Astrocyte (in vitro differentiated cells and primary cell): ENCODE measurements at regions not wholly inside any gene's neighbourhood (a gene's known extent, or its start where the extent isn't known, plus 50 kb on each side); places are given as distances from the start of the nearest gene placed in this dataset.
A peak's percentile ranks its signal among the peaks of the same experiment; 100 is the strongest.

Source experiments
- DNase-seq: peaks from one replicate; pipeline ENCODE4 v3.0.0-alpha.2; 2010; ENCODE audit warnings: low read depth
- FAIRE-seq: peaks from 2 replicates; lab custom pipeline; 2011; peaks lifted over from hg19 to GRCh38; lab: Jason Lieb, UNC
- H2AFZ ChIP-seq: 2 replicates; pipeline ENCODE4 v1.6.0; 2012; ENCODE audit warnings: low read depth, low read length, inconsistent platforms
- H3K27ac ChIP-seq: 2 replicates; pipeline ENCODE4 v1.5.1; 2011; ENCODE audit warnings: low read depth, low read length, inconsistent platforms
- H3K27me3 ChIP-seq: 2 replicates; pipeline ENCODE4 v1.6.0; 2011; ENCODE audit warnings: low read length, inconsistent platforms; ENCODE audit not compliant: insufficient read depth
- H3K36me3 ChIP-seq: 2 replicates; pipeline ENCODE4 v1.5.1; 2011; ENCODE audit warnings: low read length, inconsistent platforms; ENCODE audit not compliant: insufficient read depth
- H3K4me1 ChIP-seq: 2 replicates; pipeline ENCODE4 v1.5.1; 2011; ENCODE audit warnings: low read length, inconsistent platforms; ENCODE audit not compliant: insufficient read depth
- H3K4me2 ChIP-seq: 2 replicates; pipeline ENCODE4 v1.6.0; 2012; ENCODE audit warnings: low read length, inconsistent platforms
- H3K4me3 ChIP-seq: 2 replicates; pipeline ENCODE4 v1.5.1; 2011; ENCODE audit warnings: low read depth, mild to moderate bottlenecking, low read length, inconsistent platforms; ENCODE audit not compliant: insufficient read depth
- H3K79me2 ChIP-seq: 2 replicates; pipeline ENCODE4 v1.6.0; 2012; ENCODE audit warnings: mild to moderate bottlenecking, low read length, inconsistent platforms; ENCODE audit not compliant: insufficient read depth
- H3K9ac ChIP-seq: 2 replicates; pipeline ENCODE4 v1.6.0; 2012; ENCODE audit warnings: mild to moderate bottlenecking, low read length, inconsistent platforms
- H3K9me3 ChIP-seq: 2 replicates; pipeline ENCODE4 v1.5.1; 2012; ENCODE audit warnings: low read depth, mild to moderate bottlenecking, low read length, inconsistent platforms; ENCODE audit not compliant: insufficient read depth
- H4K20me1 ChIP-seq: 2 replicates; pipeline ENCODE4 v1.6.0; 2012; ENCODE audit warnings: low read length, inconsistent platforms; ENCODE audit not compliant: insufficient read depth
- H3K27ac Mint-ChIP-seq: one replicate; pipeline ENCODE4 v1.8.0; 2021; ENCODE audit warnings: mild to moderate bottlenecking, mixed read lengths; ENCODE audit not compliant: unreplicated experiment
- H3K27me3 Mint-ChIP-seq: one replicate; pipeline ENCODE4 v1.8.0; 2021; ENCODE audit warnings: low read depth, mixed read lengths; ENCODE audit not compliant: unreplicated experiment
- H3K36me3 Mint-ChIP-seq: one replicate; pipeline ENCODE4 v1.8.0; 2021; ENCODE audit warnings: low read depth, mixed read lengths; ENCODE audit not compliant: unreplicated experiment
- H3K4me1 Mint-ChIP-seq: one replicate; pipeline ENCODE4 v1.8.0; 2021; ENCODE audit warnings: low read depth, mixed read lengths; ENCODE audit not compliant: unreplicated experiment
- H3K4me3 Mint-ChIP-seq: one replicate; pipeline ENCODE4 v1.8.0; 2021; ENCODE audit warnings: mild to moderate bottlenecking, moderate library complexity, mixed read lengths; ENCODE audit not compliant: unreplicated experiment
- H3K9me3 Mint-ChIP-seq: one replicate; pipeline ENCODE4 v1.8.0; 2021; ENCODE audit warnings: mild to moderate bottlenecking, mixed read lengths; ENCODE audit not compliant: unreplicated experiment
- CTCF ChIP-seq: IDR thresholded peaks from 2 replicates; pipeline ENCODE4 v1.5.1; 2011; ENCODE audit warnings: low read depth, mild to moderate bottlenecking, inconsistent platforms, low read length, moderate library complexity; ENCODE audit not compliant: insufficient read depth
- EZH2 ChIP-seq: IDR thresholded peaks from 2 replicates; pipeline ENCODE4 v1.6.1; 2012; ENCODE audit warnings: mild to moderate bottlenecking, low read length, inconsistent platforms; ENCODE audit not compliant: insufficient read depth

- H4K20me1 ChIP-seq = no peaks in the 10 kb centered on the region
- no peaks in the 10 kb centered on the region for H3K79me2 ChIP-seq
- H3K27ac ChIP-seq = no peak overlapping the region
- peak overlapping the region; percentile 29 for H3K27ac Mint-ChIP-seq
- H3K4me3 Mint-ChIP-seq = no peak overlapping the region
- DNase-seq = no peak
- TF ChIP-seq CTCF (no peak), EZH2 (no peak)
- H3K4me3 ChIP-seq = no peak overlapping the region
- no peak overlapping the region for H2AFZ ChIP-seq
- H3K4me1 Mint-ChIP-seq = peaks cover 8% of the 10 kb centered on the region
- H3K36me3 Mint-ChIP-seq = no peaks in the 10 kb centered on the region
- H3K4me2 ChIP-seq = no peak overlapping the region
- H3K36me3 ChIP-seq = no peaks in the 10 kb centered on the region
- H3K9me3 Mint-ChIP-seq = peaks cover 1% of the 10 kb centered on the region
- no peak for FAIRE-seq
- H3K4me1 ChIP-seq = no peaks in the 10 kb centered on the region
- no peak overlapping the region for H3K9ac ChIP-seq
- H3K9me3 ChIP-seq = no peaks in the 10 kb centered on the region
- H3K27me3 Mint-ChIP-seq = peaks cover 4% of the 10 kb centered on the region
- H3K27me3 ChIP-seq = no peaks in the 10 kb centered on the region
Measured at GRCh38 chr9:99593610-99594009, 228.1 kb upstream of the NR4A3 start.

- H2AFZ ChIP-seq = no peak overlapping the region
- TF ChIP-seq EZH2 = no peak
- TF ChIP-seq CTCF = no peak
- no peak overlapping the region for H3K27ac Mint-ChIP-seq
- DNase-seq (no peak), FAIRE-seq (no peak)
- peaks cover 8% of the 10 kb centered on the region for H3K4me1 Mint-ChIP-seq
- no peaks in the 10 kb centered on the region for H3K9me3 ChIP-seq
- no peak overlapping the region for H3K4me2 ChIP-seq
- H3K9ac ChIP-seq = no peak overlapping the region
- H3K27me3 ChIP-seq = no peaks in the 10 kb centered on the region
- no peaks in the 10 kb centered on the region for H3K36me3 Mint-ChIP-seq
- H3K36me3 ChIP-seq = no peaks in the 10 kb centered on the region
- no peaks in the 10 kb centered on the region for H4K20me1 ChIP-seq
- H3K4me3 ChIP-seq = no peak overlapping the region
- no peak overlapping the region for H3K27ac ChIP-seq
- H3K4me1 ChIP-seq = no peaks in the 10 kb centered on the region
- no peak overlapping the region for H3K4me3 Mint-ChIP-seq
- H3K27me3 Mint-ChIP-seq = peaks cover 4% of the 10 kb centered on the region
- no peaks in the 10 kb centered on the region for H3K79me2 ChIP-seq
- peaks cover 1% of the 10 kb centered on the region for H3K9me3 Mint-ChIP-seq
Measured at GRCh38 chr9:99594056-99594780, 227.5 kb upstream of the NR4A3 start.

GRCh38 chr9:99595796-99596195, 225.9 kb upstream of the NR4A3 start:
- H3K4me3 Mint-ChIP-seq = no peak overlapping the region
- DNase-seq (no peak), FAIRE-seq (no peak)
- H3K4me1 Mint-ChIP-seq = peaks cover 8% of the 10 kb centered on the region
- Histone ChIP-seq H3K4me1 (no peaks in the 10 kb centered on the region), H3K27me3 (no peaks in the 10 kb centered on the region), H3K9me3 (no peaks in the 10 kb centered on the region), H3K4me2 (no peak overlapping the region), H3K79me2 (no peaks in the 10 kb centered on the region), H3K27ac (no peak overlapping the region), H3K36me3 (no peaks in the 10 kb centered on the region), H3K9ac (no peak overlapping the region), H3K4me3 (no peak overlapping the region), H4K20me1 (no peaks in the 10 kb centered on the region), H2AFZ (no peak overlapping the region)
- no peak overlapping the region for H3K27ac Mint-ChIP-seq
- H3K36me3 Mint-ChIP-seq = no peaks in the 10 kb centered on the region
- peaks cover 4% of the 10 kb centered on the region for H3K27me3 Mint-ChIP-seq
- TF ChIP-seq CTCF (no peak), EZH2 (no peak)
- H3K9me3 Mint-ChIP-seq = no peaks in the 10 kb centered on the region
